WTC11 (cell line): ENCODE measurements at regions not wholly inside any gene's neighbourhood (a gene's known extent, or its start where the extent isn't known, plus 50 kb on each side); places are given as distances from the start of the nearest gene placed in this dataset.
"Not testable (repeated sequence)": the region's sequence is repeated elsewhere in the genome, so short reads cannot be mapped to it uniquely, and the experiment has no call there.

Experiments
- ATAC-seq: fragments of 200-7000 bp; cut with Tn5 transposase; 2 replicates; pipeline ENCODE4 v1.10.0; 2021; ENCODE audit warnings: mild to moderate bottlenecking, moderate library complexity
- CTCF ChIA-PET: fragments of 300-600 bp; sonication (Branson Sonifier 250); formaldehyde crosslinking; loops from one replicate; lab custom pipeline; 2021; ENCODE audit warnings: antibody characterized with exemption; lab: Charles Lee
- POLR2A ChIA-PET: fragments of 350-600 bp; sonication (Branson Sonifier 250); formaldehyde crosslinking; loops from one replicate; lab custom pipeline; 2021; ENCODE audit warnings: antibody characterized with exemption; lab: Charles Lee
- DNase-seq: peaks from one replicate; pipeline ENCODE4 v3.0.0; 2021; ENCODE audit warnings: low spot score
- H3K27ac Mint-ChIP-seq: 2 replicates; pipeline ENCODE4 v1.8.0; 2021; ENCODE audit warnings: mixed read lengths
- H3K27me3 Mint-ChIP-seq: 2 replicates; pipeline ENCODE4 v1.8.0; 2021; ENCODE audit warnings: low read depth, mild to moderate bottlenecking, moderate library complexity, mixed read lengths
- H3K36me3 Mint-ChIP-seq: 2 replicates; pipeline ENCODE4 v1.8.0; 2021; ENCODE audit warnings: mixed read lengths
- H3K4me1 Mint-ChIP-seq: 2 replicates; pipeline ENCODE4 v1.8.0; 2022; ENCODE audit warnings: mixed read lengths
- H3K4me3 Mint-ChIP-seq: 2 replicates; pipeline ENCODE4 v1.8.0; 2021; ENCODE audit warnings: mild to moderate bottlenecking, moderate library complexity, mixed read lengths
- H3K9me3 Mint-ChIP-seq: 2 replicates; pipeline ENCODE4 v1.8.0; 2021; ENCODE audit warnings: mixed read lengths
- CTCF ChIP-seq: fragments of 200-600 bp; IDR thresholded peaks from 2 replicates; pipeline ENCODE4 v1.8.0; 2022; ENCODE audit warnings: antibody characterized with exemption

GRCh38 chr1:610538-610937, 75.9 kb downstream of the OR4F16 start:
- H3K4me1 Mint-ChIP-seq, H3K9me3 Mint-ChIP-seq, CTCF ChIA-PET, POLR2A ChIA-PET, H3K4me3 Mint-ChIP-seq, ATAC-seq, H3K36me3 Mint-ChIP-seq: not testable (repeated sequence)
- peak; percentile 83 for TF ChIP-seq CTCF
- TF ChIP-seq, all 79 proteins: peak for 1; not testable (repeated sequence) for 78
- H3K27ac Mint-ChIP-seq, H3K27me3 Mint-ChIP-seq: not testable (repeated sequence)
- DNase-seq = peak; percentile 39

GRCh38 chr1:609161-609560, 77.3 kb downstream of the OR4F16 start:
- POLR2A ChIA-PET, ATAC-seq, H3K36me3 Mint-ChIP-seq, DNase-seq, H3K9me3 Mint-ChIP-seq, H3K27ac Mint-ChIP-seq, H3K4me1 Mint-ChIP-seq, CTCF ChIA-PET, H3K27me3 Mint-ChIP-seq, H3K4me3 Mint-ChIP-seq: not testable (repeated sequence)

GRCh38 chr1:605279-605678, 81.2 kb downstream of the OR4F16 start:
- CTCF ChIA-PET, H3K9me3 Mint-ChIP-seq, H3K4me1 Mint-ChIP-seq, ATAC-seq, H3K36me3 Mint-ChIP-seq, H3K27me3 Mint-ChIP-seq, H3K27ac Mint-ChIP-seq, POLR2A ChIA-PET: not testable (repeated sequence)
- peak overlapping the region; percentile 69 for H3K4me3 Mint-ChIP-seq
- peak; percentile 17 for DNase-seq

GRCh38 chr1:588211-588610, 98.2 kb downstream of the OR4F16 start:
- H3K9me3 Mint-ChIP-seq, ATAC-seq, CTCF ChIA-PET, H3K4me3 Mint-ChIP-seq, POLR2A ChIA-PET, H3K27me3 Mint-ChIP-seq, H3K27ac Mint-ChIP-seq, H3K36me3 Mint-ChIP-seq, DNase-seq, H3K4me1 Mint-ChIP-seq: not testable (repeated sequence)

GRCh38 chr1:585992-586391, 100.5 kb downstream of the OR4F16 start:
- H3K36me3 Mint-ChIP-seq, ATAC-seq, POLR2A ChIA-PET, H3K9me3 Mint-ChIP-seq, H3K27ac Mint-ChIP-seq, H3K4me3 Mint-ChIP-seq, H3K4me1 Mint-ChIP-seq, H3K27me3 Mint-ChIP-seq, CTCF ChIA-PET: not testable (repeated sequence)
- DNase-seq = peak; percentile 70
- TF ChIP-seq CTCF = 0 out of 2 replicates have a peak, but pooled peaks have one; percentile 20
